ENCODE measurements at regions not wholly inside any gene's neighbourhood (a gene's known extent, or its start where the extent isn't known, plus 50 kb on each side); places are given as distances from the start of the nearest gene placed in this dataset.

- DNase-seq: no peak
Measured at GRCh38 chr2:145020139-145020538, 500.2 kb upstream of the ZEB2 start.

GRCh38 chr2:145018502-145018901 lies 498.6 kb upstream of the ZEB2 start:
- DNase-seq: no peak

DNA sequence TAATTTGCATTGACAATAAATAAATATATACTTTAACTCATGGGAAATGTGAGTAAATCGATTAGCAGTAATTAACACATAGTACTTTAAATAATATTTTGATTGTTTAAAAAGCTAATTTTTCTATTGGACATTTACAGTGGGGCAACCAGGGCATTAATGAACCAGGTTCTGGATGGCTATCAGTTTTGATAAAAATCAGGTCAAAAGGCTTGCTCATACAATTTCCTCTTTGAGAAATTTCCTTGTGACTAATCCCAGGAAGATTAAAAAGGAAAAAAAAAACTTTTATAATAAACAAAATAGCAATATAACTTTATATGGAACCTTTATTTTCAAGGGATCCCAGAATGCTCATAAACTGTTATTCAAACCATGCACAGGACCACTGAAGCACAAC lies 497.2 kb upstream of the ZEB2 start:
- DNase-seq: no peak

DNA sequence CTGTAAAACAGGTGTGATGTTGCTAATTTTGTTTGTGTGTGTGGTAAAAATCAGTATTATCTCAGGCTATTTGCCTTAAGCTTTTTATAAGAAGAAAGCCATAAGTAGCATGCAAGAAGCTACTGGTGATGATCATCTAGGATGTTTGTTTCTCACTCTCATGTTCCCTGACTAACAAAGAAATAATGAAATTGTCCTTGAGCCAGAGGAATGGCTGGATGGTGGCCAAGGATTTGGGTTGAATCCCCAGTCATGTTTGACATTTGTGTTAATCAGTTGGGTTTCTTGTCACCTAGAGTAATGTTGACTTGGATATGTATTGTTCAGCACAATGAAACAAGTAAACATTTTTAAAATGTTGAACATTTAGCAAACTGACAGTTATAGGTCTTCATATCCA lies 496.8 kb upstream of the ZEB2 start:
- DNase-seq: no peak

DNA sequence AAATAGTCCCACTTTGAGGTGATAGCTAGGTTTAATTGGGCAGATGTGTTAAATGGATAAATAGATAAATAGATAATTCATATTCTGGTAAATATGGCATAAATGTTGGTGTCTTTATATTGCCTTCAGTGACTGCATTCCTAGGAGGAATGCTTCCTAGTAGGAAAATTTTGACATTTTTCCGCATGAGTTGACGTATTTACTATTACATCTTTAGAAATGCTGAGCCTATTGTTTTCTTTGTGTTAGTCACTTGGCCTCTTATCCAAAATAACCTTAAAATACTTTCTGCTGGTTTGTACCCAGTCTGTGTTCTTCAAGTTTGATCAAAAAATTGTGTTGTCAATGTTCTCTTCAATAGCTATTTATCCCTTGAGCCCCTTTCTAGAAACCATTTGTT lies 495.6 kb upstream of the ZEB2 start:
- DNase-seq: no peak

GRCh38 chr2:145012806-145013205 lies 492.9 kb upstream of the ZEB2 start:
- DNase-seq: peak in 1 of 3 experiments; percentile 22

- peak in 2 of 3 experiments; percentile 30 to 52 for DNase-seq
Measured at GRCh38 chr2:145012214-145012670, 492.3 kb upstream of the ZEB2 start.

GRCh38 chr2:145010635-145011034 lies 490.7 kb upstream of the ZEB2 start:
- DNase-seq: no peak

DNA sequence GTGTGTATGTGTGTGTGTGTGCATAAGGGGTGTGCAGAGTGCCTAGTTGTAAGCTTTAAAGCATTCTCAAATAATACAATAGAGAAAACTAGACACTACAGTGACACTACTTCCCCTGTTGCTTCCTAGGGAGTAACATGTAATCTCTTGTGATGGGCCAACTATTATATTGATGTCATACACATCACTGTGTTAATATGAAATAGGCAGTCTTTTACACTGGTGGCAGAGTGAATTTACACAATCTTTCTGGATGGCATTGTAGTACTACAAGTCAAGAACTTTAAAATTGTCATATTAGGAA lies 488.0 kb upstream of the ZEB2 start:
- DNase-seq: no peak

DNA sequence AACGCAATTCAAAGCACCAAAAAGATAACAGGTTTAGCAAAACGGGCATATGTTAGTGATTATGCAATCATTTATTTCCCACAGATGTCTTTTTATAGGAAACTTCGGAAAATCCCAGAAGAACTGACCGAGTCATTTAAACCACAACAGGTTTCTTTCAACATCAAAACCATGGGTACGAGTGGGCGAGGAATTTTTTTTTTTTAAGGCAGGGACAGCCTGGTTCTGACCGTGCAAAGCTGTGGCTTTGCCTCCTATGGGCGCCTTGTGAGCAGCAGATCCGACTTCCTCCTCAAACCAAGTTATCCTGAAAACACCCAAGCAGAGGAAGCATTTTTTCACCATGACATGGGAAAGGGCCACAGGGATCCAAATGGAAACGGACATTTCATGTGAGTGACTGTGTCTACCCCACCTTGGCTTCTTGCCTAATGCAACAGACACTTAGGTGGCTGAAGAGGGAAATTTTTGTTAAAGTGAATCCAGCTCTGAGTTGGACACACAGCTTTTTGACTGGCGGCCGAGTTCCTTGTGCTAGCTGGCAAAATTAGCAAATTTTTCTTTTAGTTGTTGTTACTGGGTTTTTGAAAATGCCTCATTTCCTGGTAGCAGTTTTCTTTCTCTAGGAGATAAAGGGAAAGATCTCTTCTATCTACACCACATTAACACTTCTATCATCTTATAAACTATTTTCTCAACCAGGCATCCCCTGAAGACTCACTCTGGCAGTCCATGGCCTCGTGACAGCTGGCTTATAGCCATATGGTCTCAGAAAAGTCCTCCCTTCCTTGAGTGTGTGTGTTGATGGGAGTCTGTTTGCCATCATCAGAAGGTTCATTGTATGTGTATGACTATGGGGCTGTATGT lies 487.4 kb upstream of the ZEB2 start:
- DNase-seq: no peak

GRCh38 chr2:145002624-145003023 lies 482.7 kb upstream of the ZEB2 start:
- DNase-seq: no peak

DNA sequence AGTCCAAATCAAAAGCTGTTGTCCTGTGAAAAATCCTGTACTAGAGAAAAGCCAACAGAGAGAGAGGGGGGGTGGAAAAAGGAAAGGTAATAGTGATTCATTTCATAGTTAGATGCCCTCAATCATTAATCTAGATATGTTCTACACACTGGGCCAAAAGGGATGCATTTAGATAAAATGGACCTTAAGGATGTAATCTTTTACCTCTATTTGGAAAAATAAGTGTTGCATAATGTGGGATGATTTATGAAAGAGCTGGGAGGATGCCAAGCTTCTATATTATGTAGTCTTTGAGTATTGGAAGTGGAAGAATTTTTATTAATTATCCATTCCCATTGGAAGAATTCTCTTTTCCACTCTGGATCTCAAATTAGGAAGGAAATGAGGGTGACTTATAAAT lies 480.5 kb upstream of the ZEB2 start:
- DNase-seq: no peak

DNA sequence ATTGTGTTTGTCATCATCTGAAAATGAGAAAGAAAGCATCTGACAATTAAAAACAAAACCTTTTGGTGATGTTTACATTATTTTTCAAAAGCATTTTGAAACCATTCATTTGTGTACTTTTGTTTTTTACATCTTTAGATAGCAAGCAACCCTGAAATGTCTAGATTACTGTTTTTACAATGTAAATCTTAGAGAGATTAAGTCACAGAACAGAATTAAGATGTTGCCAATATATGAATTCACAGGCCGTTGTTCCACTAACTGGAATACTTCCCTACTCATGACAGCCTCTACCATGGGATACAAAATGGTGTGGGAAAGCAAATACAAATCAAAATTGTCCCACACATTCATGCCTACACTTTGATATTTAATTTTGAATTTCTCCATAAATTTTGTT lies 480.0 kb upstream of the ZEB2 start:
- no peak for DNase-seq

- DNase-seq: peak in 1 of 3 experiments; percentile 27
Measured at GRCh38 chr2:144999071-144999875, 479.4 kb upstream of the ZEB2 start.

GRCh38 chr2:144998435-144998834 lies 478.5 kb upstream of the ZEB2 start:
- peak in 1 of 3 experiments; percentile 46 for DNase-seq

DNA sequence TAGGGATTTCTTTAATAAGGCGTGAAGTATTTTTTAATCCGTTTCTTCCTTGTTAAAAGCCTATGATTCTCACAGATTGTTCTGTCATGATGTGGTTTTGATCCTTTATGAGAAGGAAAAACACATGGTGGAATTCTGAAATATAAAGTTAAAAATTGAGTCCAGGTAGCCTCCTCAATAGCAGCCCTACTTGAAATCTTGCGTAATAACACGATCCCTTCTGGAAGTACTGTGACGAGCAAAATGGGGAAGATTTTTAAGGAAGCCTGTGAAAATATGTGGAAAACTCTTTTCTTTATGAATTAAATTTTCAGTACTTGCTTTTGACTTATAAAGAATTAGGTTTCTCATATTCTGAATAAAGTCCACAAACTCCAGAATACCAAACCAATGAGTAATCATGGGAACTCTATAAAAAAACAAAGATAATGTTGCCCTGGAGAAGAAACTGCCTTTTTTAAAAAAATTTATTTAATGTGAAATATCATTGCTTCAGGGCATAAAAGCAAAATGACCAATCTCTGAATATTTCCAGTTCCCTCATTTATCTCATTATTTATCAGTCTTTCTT lies 476.4 kb upstream of the ZEB2 start:
- DNase-seq: no peak

DNA sequence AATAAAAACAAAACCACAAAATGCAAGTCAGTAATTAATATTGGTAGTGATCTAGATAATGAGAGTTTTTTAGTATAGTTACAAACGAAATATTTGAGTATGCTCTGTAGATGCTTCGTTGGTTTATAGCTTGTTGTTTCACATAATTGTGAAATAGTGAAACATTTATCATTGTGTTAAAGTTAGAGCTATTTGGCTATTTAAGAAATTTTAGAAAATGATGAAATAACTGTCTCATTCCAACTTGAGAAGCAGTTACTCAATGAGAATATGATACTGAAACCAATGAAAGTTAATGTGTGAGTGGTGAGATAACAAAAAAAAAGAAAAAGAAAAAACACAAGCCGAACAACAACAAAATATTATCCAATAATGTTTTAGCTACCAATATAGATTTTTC lies 475.6 kb upstream of the ZEB2 start:
- no peak for DNase-seq

DNA sequence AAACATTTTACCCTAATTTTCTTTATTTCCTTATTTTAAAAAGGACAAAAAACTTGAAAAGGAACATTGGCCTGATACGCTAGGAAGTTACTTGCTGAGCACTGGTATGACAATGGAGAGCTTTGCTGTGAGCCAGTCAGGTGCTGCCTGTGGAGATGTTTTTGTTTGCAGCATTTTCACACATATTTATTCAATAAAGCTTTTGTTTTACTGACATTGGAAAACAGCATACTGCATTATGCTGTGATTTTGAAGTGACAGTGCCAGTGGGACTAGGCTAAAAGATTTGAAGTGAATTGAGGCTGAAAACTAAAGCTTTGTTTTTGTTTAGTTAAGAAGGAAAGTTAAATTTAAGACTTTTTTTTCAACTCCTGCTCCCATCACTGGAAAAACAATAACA lies 470.7 kb upstream of the ZEB2 start:
- no peak for DNase-seq

GRCh38 chr2:144989579-144990270 lies 469.8 kb upstream of the ZEB2 start:
- DNase-seq: no peak

DNA sequence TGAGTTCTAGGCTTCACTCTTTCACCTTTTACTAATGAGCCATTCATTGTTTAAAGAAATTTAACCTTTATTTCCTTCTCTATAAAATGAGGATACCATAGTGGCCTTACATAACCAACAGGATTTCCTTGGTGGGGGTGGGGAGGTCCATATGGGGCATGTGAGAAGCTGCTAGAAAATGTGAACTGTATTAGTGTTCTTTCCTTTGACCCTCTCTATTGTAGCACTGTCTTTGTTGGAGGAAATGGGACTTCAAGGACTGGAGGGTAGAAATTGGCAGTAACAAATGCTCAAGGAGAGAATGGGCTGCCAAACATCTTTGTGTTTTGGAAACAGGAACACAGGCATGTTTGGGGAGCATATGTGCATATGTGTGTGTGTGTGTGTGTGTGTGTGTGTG lies 468.7 kb upstream of the ZEB2 start:
- DNase-seq: no peak

DNA sequence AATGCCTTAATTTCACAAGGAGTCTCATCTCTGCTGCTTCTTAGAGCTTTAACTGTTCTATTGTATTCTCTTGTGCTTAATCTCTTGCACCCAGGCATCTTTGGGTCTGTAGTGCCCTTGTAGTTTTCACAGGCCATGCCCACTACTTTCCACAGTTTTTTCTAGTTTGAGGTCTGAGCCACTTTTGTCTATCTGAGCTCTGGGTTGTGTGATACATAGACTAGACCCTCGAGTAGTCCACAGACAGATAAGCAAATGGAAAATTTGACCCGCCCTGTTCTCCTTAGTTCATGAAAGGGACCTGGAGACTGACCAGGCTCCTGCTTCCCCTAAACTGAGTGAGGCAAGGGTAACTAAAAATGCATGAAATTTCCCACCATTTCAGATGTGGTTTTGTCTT lies 466.8 kb upstream of the ZEB2 start:
- DNase-seq: no peak

DNA sequence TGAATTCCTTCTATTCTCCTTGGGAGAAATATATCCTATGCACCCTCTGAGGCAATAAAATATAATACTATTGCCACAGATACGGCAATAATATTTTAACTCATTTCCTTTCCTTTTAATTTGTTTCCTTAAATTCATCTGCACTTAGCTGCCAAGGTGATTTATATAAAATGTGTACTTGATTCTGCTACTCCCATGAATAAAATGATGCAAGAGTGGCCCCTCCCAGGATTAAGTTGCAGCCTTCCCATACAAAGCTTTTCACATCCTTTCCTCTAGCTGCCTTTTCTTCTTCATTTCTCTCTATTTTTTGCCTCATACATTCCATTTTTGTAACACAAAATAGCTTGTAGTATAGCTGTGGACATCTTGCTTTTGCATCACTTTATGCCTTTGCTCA lies 464.1 kb upstream of the ZEB2 start:
- no peak for DNase-seq

DNA sequence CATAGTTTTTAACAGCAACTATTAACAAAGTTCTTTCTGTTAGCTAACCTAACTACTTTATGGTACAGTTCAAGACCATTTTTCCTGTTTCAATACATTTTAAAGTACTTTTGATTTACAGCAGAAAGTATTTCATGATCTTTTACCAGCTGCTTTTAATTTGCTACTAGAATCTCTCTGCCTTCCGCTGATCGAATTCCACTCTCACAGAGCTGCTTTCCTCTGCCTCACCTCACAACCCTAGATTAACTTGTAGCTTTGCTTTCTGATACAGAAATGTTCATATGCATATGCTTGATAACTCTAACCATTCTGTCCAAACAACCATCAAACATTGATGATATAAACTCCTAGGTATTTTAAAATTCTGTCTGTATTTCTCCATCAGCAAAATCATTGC lies 463.2 kb upstream of the ZEB2 start:
- DNase-seq: no peak
